Jurkat, Clone E6-1 (cell line): ENCODE measurements at regions not wholly inside any gene's neighbourhood (a gene's known extent, or its start where the extent isn't known, plus 50 kb on each side); places are given as distances from the start of the nearest gene placed in this dataset.

Experiments used
- DNase-seq: peaks from one replicate; pipeline ENCODE4 v3.0.0-alpha.2; 2011; ENCODE audit warnings: low read depth, low spot score
- H3K4me3 ChIP-seq: 2 replicates; pipeline ENCODE4 v1.5.1; 2011; ENCODE audit warnings: mild to moderate bottlenecking, low read length, control low read depth, moderate library complexity

DNA sequence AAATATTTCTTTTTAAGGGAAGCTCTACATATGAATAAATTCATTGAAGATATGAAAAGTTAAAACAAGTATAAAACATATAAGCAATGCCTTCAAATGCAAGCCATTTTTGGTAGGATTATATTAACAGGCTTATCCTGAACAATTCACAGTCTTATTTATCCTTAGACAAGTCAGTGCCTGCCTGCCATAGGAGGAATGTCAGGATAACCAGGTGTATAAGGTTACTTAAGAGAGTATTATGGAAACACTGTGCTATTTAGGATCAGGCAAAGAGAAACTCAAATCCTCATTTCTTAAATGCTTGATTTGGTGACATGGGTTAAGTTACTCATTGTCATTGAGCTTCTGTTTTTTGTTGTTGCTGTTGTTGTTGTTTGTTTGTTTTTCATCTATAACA lies 2029.9 kb upstream of the AGA start:
- no peak overlapping the region for H3K4me3 ChIP-seq
- no peak for DNase-seq

DNA sequence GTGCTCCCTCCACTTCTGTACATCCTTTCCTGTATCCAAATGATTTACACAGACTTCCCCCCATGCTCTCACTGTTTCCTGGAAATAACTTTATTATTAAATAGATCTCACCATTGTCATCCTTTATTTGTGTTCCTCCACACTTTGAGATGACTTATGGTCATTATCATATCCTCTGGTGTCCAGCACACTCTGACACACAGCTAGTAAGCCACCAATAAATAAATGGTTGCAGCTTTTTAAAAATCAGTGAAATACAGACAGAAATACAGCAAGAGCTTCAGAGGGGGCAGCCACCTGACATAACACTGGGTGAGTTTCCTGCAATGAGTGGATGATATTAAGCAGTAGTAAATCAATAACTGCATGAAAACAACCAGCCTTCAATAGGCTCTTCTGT lies 2036.4 kb upstream of the AGA start:
- DNase-seq: no peak
- no peak overlapping the region for H3K4me3 ChIP-seq

DNA sequence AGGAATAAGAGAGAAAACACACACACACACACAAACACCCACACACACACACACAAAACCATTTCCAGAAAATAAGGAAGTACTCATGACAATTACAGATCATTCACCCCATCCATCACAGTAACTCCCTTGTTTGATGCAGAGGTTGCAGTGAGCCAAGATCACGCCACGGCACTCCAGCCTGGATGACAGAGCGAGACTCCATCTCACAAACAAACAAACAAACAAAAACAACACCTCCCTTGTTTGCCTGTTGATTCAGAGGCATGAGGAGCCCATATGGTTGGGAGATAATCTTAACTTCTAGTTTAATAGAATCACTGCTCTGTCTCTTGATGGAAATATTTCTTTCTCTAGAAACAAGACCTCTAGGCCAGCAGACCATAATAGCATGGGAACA lies 2043.5 kb upstream of the AGA start:
- DNase-seq: no peak
- no peak overlapping the region for H3K4me3 ChIP-seq

DNA sequence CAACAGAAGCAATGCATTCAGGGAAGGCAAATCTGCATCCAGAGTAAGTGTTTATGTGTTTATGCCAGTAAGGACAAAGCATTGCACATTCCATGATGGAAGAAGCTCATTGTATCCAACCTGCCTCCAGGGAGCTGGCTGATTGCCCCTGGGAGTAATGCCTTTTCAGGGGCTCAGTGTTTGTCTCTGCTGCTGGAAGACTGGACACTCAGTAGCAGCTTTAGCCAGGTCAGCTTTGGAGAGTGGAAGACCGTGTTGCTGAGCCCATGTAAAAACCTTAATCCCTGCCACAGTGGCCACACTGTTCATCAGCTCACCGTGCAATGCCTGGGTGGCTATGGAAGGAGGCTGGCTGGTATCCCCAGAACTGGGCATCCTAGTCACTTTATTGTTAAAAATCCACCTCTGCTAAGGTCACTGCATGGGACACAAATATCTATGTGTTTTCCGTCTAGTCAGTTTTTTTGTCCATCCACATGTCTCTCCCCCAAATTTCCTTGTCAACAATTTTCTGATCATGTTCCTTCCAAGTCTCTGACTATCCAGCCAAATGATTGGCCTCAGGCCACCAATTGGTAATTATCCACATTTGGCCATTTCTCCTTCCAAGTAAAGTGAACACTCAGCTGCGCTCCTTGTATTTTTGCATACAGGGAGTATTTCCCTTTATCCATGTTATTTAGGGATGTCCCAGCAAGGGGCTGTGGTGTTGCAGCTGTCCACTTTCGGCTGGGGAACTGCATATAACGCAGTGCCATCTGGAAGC lies 2044.5 kb upstream of the AGA start:
- DNase-seq: no peak
- H3K4me3 ChIP-seq: no peak overlapping the region

DNA sequence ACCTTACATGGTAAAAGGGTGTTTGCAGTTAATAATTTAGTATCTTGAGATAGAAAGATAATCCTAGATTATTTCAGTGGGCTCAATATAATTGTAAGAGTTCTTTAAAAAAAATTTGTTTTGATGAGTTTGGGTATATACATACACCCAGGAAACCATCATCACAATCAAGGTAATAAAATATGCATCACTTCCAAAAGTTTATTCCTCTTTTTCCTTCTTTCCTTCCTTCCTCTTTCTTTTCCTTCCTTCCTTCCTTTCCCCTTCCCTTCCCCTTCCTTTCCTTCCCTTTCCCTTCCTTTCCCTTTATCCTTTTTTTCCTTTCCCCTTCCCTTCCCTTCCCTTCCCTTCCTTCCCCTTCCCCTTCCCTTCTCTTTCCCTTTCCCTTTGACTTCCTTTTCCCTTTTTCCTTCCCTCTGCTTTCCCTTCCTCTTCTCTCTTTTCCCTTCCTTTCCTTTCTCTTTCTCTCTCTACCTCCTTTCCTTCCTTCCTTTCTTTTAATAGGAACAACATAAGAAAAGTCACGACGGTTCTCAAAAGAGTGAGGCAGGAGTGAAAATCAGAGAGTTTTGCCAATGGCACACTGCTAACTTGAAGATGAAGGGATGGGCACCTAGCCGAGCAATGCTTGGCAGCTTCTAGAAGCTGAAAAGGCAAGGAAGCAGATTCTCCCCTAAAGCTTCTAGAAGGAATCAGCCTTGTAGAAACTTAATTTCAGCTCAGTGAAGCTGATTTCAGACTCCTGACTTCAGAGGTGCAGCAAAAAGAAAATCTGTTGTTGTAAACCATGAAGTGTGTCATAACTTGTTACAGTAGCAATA lies 2050.2 kb upstream of the AGA start:
- no peak overlapping the region for H3K4me3 ChIP-seq
- no peak for DNase-seq

DNA sequence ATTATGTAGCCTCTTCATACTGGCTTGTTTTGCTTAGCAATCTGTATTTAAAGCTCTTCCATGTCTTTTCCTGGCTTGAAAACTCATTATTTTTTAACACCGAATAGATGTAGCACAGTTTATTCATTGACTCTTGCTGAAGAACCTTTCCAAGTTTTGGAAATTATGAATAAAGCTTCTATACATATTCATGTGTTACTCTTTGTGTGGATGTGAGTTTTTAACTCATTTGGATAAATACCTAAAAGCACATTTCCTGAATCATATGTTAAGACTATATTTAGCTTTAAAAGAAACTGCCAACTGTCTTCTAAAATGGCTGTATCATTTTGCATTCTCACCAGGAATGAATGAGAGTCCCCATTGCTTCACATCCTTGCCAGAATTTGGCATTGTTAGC lies 2061.7 kb upstream of the AGA start:
- no peak overlapping the region for H3K4me3 ChIP-seq
- no peak for DNase-seq

DNA sequence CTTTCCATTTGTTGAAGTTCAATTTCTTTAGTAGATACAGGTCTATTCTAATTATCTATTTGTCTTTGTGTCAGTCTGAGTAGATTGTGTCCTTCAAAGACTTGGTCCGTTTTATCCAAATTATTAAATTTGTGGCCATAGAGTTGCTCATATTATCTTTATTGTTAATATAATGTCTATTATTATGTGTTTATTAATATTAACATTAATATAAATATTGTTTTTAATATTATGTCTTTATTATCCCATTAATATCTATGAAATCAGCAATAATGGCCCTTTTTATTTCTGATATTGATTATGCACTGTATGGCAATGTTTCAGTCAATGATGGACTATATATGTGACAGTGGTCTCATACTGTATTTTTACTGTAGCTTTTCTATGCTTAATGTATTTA lies 2067.3 kb upstream of the AGA start:
- DNase-seq: no peak
- no peak overlapping the region for H3K4me3 ChIP-seq

DNA sequence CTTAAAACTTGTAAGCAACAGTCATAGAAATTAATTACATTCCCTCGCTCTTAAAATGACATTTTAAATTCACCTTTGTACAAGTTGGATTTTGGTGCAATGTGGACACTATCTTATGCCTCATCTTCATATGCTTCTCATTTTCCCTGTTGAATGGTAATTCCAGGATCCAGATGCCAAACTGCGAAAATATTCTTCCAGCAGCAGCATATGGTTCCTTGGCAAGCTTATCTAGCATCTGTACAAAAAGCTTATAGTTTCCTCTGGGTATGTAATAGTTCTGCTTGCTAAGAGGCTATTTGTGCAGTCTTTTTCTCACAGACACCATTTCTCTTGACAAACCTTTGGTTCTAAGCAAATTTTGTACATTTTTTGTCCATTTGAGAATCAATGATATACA lies 2079.7 kb upstream of the AGA start:
- no peak for DNase-seq
- no peak overlapping the region for H3K4me3 ChIP-seq

DNA sequence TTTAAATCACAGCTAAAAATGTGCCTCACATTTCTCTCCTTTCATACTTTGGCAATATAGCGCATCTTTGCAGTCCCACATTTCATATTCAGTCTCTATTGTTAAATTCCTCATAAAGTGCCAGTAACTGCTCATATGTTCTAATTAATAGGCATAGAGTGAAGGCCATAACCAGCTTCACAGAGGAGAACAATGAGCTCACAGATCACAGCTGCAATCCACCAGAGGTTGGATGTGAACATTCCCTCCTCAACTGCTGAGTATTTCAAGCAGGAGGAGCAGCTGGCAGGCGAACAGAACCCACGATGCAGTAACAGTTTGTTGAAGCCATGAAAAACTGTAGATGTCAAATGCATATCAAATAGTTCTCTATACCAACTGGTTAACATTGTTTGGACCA lies 2088.7 kb upstream of the AGA start:
- DNase-seq: no peak

DNA sequence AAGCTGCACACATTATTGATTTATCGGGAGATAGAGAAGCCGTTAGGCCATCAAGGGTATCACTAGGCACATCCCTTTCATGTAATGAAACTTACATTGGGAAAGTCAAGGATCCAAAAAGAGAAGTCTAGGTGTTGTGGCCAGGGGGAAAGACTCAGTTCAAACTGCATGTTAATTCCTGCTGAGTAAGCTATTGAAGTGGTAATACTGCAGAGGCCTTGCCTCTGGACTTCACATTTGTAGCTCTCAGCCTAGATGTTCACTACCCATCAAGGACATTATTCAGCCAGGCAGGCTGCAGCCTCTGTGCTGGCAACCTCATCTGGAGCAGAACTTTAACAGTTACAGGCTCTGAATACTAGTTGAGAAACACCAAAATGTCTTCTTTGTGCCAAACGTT lies 2094.5 kb upstream of the AGA start:
- DNase-seq: no peak
- H3K4me3 ChIP-seq: no peak overlapping the region

More for the DNA sequence above, 2088.7 kb upstream of the AGA start:
- H3K4me3 ChIP-seq: no peak overlapping the region

DNA sequence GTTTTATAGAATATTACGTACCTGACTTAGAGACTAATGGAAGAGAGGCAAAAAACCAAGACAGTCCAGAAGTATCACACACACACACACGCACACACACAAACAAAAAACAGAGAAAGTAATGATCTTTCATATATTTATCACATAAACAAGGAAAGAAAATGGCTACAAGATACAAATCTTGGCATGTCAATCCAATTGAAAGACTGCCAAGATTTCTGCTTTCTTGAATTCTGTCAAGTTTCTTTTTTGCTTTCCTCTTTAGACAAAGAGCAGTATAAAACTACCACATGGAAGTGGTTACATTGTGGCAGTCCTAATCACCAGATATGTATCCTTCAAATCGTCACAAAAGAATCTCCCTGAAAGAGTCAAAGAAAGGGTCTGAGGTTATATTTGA lies 2097.4 kb upstream of the AGA start:
- no peak overlapping the region for H3K4me3 ChIP-seq
- DNase-seq: no peak

DNA sequence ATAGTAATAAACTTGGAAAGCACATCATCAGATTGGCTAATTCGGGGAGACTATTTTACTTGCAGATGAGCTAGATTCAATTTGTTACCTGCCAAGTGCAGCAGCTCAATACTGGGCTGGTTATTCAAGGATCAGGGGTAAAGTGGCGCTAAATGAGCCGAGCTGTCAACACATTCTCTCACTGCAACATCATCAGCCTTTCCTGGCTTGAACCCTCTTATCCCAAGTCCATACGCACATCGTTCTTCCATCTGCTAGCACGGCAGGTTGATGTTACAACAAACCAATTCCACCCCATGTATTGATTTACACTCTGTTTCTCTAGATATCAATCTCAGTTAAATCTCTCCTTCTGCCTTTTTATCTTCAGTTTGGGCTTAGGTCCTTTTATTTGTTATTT lies 2101.5 kb upstream of the AGA start:
- H3K4me3 ChIP-seq: no peak overlapping the region
- DNase-seq: no peak

DNA sequence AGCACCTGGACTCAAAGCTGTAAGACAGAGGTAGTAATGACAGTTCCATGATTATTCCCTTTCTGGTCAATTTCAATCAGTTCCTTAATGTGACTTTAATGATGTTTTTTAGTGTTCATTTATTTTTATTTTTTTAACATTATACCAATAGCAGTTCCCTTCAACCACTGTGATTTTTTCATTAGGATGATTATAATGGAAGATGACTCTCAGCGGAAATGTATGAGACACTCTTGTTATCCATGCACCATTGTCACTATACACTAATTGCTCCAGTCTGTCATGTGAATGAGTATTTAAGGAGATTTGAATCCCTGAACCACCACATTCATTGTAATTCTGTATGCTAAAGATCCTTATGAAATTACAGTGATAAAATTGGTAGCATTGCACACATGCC lies 2102.3 kb upstream of the AGA start:
- DNase-seq: no peak
- no peak overlapping the region for H3K4me3 ChIP-seq

DNA sequence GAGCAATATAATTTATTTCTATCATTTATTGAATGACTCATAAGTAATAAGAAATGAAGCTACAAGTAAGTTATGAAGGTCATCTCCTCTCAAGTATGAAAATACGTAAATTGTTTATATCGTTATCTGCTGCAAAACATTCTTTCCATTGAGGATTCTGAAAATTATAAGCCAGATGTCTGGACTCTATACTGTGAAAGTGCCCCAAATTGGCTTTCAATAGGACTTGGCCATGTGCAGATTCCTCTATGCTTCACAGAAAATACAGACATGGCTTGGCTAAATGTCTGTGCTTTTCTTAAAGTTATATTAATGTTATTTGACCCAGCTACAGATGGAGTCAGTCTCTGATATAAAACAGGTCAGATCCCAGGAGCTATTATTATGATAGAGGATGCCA lies 2109.9 kb upstream of the AGA start:
- H3K4me3 ChIP-seq: no peak overlapping the region
- DNase-seq: no peak

DNA sequence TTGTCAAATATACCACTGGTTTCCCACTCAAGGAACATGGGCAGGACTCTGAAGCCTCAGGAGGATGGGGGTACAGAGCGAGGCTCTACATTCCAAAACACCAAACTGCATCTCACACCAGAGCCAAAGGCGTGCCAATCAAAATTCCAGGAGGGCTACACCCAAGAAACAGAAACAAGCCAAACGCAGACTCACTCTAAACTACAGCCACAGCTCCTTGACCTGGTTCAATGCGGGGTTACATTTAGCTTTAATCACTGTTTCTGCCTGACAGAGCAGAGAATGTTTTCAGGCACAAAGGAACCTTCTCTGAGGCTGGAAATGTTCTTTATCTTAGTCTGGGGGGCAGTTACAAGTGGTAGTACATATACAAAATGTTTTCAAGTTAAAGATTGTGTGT lies 2121.5 kb upstream of the AGA start:
- DNase-seq: no peak

DNA sequence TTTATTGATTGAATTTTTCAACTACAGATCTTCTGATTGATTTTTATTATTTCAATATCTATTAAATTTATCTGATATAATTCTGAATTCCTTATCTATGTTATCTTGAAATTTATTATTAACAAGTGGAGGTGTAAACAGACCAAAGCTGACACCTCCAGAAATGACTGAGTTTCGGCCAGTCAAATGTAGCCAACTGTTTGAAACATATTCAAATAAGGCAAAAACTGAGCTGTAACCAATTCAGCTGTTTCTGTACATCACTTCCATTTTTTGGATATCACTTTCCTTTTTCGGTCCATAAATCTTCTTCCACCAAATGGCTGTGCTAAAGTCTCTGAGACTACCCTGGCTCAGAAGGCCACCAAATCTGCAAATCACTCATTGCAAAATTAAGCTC lies 2127.3 kb upstream of the AGA start:
- no peak overlapping the region for H3K4me3 ChIP-seq
- DNase-seq: no peak

More for the DNA sequence above, 2121.5 kb upstream of the AGA start:
- H3K4me3 ChIP-seq: no peak overlapping the region

DNA sequence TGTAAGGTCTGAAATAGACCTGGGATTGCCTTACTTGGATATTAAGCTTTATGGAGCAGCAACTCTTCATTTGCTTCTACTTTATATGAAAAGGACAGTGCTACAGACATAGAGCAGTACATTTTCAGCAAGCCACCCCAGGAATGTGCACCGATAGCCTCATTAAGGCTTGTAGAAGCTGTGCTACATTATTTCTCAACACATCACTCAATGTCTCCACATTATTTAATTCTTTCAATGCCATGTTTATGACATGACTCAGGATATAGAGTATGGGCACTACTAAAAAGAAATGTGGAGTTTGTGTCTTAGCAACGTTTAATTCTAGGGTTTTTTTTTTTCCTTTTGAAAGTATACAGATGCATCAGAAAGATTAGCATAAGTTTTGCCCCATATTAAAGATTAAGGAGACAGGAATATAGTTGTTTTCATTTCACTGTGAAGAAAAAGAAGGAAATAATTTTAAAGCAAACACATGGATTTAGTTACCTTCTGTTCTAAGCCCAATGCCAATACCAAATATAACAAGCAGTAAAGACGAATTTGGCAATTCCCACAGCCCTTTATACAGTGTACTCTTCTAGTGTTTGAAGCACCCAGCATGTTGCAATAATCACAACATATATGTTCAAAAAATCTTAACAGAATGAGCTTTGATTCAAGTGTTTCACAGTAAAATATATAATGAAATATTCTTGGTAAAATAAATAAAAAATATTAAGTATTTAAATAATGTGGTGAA lies 2140.1 kb upstream of the AGA start:
- H3K4me3 ChIP-seq: no peak overlapping the region
- DNase-seq: no peak

DNA sequence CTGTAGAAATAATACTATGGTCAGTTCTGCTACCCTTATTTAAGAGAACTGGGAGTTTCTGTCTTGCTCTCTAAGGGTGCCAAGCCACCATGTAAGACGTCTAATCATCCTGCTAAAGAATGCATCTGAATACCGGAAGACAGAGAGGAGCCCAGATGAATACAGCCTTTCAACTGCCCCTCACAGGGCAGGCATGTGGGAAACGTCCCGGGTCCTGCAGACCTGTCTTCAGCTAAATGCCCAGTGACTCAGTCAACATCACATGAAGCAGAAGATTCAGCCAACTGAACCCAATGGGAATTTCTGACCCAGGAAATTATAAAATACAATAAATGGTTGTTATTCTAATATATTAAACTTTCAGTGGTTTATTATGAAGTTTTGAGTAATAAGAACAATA lies 2141.0 kb upstream of the AGA start:
- no peak overlapping the region for H3K4me3 ChIP-seq

DNA sequence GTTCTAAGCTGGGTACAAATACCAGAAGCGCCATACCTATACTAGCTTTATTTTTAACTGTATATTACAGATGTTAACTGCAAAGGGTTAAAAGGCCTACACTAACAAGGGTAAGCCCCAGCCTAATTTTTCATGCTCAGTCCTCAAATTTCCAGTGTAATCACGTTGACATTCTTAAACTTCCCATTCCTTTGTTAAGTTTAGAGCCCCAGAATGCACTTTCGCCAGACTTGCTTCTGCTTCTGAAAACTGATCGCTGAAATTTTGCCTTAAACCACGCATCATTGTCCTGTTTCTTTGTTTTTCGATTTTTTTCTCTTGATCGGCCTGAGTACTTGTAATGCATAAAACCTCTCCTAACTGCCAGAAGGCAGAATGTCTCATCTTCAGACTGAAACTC lies 2141.9 kb upstream of the AGA start:
- no peak overlapping the region for H3K4me3 ChIP-seq
- no peak for DNase-seq

More for the DNA sequence above, 2141.0 kb upstream of the AGA start:
- DNase-seq: no peak

DNA sequence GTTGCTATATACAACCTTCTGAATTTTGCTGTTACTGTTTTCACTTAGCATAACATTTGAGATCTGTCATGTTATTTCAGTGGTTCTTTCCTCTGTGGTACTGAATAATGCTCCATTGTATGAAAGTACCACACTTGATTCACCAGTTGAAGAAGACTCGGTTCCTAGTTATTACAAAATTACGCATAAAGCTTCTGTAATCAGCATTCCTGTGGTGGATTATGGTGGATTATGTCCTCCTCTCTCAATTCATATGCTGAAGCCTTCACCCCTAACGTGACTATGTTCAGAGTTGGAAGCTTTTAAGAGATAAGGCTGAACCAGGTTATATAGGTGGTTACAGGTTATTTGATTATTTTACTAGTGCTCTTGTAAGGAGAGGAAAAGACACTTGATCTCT lies 2143.5 kb upstream of the AGA start:
- H3K4me3 ChIP-seq: no peak overlapping the region
- no peak for DNase-seq
